ENCODE measurements at regions not wholly inside any gene's neighbourhood (a gene's known extent, or its start where the extent isn't known, plus 50 kb on each side); places are given as distances from the start of the nearest gene placed in this dataset.

GRCh38 chr10:42997151-42997848, 79.6 kb upstream of the RET start:
- TF ChIP-seq CTCF (conservative IDR thresholded peaks at IDR 0.05; ENCODE audit: low read depth, low read length) (no peak), EZH2 (IDR thresholded peaks at IDR 0.05; ENCODE audit: borderline replicate concordance, low read depth, low read length, poor library complexity, severe bottlenecking) (no peak)

Measured in A673 (cell line).